NT2/D1 (cell line): ENCODE measurements at regions not wholly inside any gene's neighbourhood (a gene's known extent, or its start where the extent isn't known, plus 50 kb on each side); places are given as distances from the start of the nearest gene placed in this dataset.

ENCODE experiments used
- SUZ12 ChIP-seq: IDR thresholded peaks from 2 replicates; pipeline ENCODE4 v1.6.1; 2011; ENCODE audit not compliant: insufficient read length, insufficient read depth; ENCODE audit errors: extremely low read depth
- YY1 ChIP-seq: IDR thresholded peaks from 2 replicates; pipeline ENCODE4 v1.6.1; 2011; ENCODE audit not compliant: insufficient read length, insufficient read depth
- ZNF274 ChIP-seq: IDR thresholded peaks from 2 replicates; pipeline ENCODE4 v1.6.1; 2011; ENCODE audit warnings: mild to moderate bottlenecking, low read depth, low read length

DNA sequence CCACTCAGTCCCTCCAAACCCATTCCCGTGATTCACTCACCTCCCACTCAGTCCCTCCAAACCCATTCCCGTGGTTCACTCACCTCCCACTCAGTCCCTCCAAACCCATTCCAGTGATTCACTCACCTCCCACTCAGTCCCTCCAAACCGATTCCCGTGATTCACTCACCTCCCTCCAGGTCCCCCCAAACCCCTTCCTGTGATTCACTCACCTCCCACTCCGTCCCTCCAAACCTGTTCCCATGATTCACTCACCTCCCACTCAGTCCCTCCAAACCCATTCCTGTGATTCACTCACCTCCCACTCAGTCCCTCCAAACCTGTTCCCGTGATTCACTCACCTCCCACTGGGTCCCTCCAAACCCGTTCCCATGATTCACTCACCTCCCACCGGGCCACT, 639.6 kb downstream of the BRD1 start:
- TF ChIP-seq YY1: no peak
- TF ChIP-seq ZNF274: no peak
- TF ChIP-seq SUZ12: no peak
